ENCODE measurements at regions not wholly inside any gene's neighbourhood (a gene's known extent, or its start where the extent isn't known, plus 50 kb on each side); places are given as distances from the start of the nearest gene placed in this dataset.

DNA sequence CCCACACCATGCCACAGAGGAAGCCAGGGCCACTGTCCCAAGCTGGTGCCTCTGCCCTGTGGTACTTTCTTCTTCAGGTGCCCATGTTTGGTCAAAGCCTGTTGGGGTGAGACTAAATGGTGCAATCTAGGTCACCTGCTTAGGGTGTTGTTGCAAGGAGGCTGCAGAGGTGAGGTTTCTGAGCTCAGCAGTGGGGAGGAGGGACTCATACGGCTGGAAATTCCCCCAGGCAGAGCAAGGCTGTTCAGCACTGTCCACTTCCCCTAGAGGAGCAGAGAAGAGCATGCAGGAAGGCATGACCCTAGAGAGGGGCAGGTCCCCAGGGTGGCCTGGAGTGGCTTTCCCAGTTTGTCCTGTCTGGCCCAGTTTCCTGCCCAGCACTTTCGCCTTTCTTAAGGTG is 211.0 kb downstream of the HAUS1 start:
- DNase-seq = no peak
- intact Hi-C loops (cut with DNase I) = no loop called here

DNA sequence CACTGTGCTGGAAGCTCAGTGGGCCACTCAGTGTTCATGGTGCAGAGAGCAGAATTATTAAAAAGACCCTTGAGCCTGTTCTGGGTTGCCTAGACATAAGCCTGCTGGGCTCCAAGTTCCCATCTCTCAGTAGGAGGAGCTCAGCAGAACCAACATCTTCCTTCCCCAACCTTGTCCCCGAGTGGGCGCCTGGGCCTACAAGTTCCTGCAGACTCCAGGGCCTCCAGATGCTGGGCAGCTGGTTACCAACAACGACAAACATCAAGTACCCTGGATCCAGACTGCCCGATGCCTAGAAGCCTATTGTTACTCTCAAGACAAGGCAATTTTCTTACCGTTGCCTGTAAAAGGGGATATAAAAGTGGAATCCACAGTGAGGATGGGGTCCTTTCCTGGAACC is 214.2 kb downstream of the HAUS1 start:
- DNase-seq = no peak
- intact Hi-C loops (cut with DNase I) = no loop called here

DNA sequence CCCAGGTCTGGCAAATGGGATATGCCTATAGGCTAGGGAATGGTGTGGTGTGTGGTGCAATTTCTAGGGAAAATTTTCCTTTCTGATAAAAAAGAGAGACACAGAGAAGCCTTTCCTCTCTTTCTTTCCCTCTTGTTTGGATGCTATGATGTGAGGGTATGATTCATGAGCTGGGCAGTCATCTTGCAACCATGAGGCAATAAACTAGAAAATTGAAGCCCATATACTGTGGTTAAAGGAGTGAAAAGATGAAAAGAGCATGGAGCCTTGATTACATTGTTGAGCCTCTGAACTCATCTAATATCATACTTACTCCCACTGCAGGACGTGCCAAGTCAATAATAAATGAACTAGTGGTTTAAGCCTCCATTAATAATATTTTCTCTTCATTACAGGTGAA is 215.6 kb downstream of the HAUS1 start:
- DNase-seq = no peak
- intact Hi-C loops (cut with DNase I) = no loop called here

DNA sequence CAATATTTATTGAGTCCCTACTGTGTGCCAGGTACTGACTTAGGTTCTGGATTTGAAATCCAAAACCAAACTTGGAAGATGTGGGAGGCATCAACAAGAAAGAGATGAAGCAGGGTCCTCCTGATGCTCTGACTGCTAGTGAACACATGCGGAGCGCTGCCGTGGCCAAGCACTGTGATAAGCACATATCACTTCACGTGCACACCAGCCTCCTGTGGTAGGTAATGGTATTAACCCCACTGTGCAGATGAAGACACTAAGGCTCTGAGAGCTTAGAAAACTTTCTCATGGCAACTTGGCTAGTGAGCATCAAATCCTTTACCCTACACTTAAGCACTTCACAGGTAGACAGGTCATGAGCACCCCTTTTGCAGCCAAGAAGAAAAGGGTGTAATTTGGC is 216.1 kb downstream of the HAUS1 start:
- intact Hi-C loops (cut with DNase I) = no loop called here
- DNase-seq = no peak

DNA sequence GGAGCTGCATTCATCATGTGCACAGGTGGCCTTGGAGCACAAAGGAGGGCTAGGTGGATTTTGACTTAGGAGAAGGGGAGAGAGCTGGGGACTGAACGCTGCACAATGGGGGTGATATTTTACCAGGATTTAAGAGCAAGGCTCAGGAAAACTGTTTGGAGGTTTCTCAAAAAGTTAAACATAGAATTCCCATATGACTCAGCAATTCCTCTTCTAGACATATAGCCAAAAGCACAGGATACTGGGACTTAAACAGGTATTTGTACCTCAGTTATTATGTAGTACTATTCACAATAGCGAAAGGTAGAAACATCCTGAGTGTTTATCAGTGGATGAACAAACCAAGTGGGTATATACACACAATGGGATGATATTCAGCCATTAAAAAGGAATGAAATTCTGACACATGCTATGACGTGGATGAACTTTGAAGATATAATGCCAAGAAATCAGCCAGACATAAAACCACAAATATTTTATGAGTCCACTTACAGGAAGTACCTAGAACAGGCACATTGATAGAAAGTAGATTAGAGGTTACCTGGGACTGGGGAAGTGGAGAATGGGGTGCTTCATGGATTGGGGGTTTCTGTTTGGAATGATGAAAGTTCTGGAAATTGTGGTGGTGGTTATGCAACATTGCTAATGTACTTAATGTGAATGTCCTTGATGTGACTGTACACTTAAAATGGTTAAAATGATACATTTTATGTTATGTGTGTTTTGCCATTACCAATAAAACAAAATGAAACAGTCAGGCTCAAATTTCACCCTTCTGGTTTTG is 216.9 kb downstream of the HAUS1 start:
- intact Hi-C loops (cut with DNase I) = no loop called here
- DNase-seq = no peak

DNA sequence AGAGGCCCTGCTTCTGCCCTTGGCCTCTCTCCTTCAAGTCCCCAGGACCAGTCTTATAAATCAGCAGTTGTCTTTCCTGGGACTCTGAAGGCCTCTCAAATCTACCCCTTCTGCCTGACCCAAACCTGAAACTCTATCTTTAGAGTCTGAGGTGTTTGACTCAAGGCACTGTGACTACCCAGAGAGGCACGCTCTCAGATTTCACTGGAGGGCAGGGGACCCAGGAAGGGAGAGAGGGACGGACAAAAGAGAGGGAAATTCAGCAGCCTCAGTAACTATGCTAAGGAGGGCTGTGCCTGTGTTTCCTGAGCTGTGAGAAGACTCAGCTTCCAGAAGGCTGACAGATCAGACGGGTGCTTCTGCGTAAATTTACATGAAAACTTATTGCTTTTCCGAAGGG is 217.8 kb downstream of the HAUS1 start:
- no peak for DNase-seq
- intact Hi-C loops (cut with DNase I) = no loop called here

DNA sequence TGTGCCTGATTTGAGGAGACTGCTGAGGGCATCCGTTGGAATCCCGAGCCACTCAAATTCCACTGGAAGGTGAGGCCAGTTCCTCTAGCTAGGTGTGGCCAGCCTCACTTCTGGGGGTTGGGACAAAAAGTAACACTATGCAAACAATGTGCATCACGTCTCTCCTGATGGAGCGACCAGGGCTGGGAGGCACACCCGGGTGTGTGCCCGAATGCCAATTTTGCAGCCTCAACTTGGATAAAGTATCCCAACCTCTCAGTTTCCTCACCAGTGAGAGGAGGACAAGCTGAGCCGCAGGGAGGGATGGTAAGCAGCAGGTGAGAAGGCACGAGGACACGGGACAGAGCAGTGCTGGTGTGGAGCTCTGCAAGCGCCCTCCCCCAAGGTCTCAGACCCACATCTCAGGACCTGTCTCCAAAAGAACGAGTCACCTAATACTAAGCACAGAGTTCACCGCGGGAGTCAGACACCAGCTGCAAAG is 218.3 kb downstream of the HAUS1 start:
- intact Hi-C loops (cut with DNase I) = no loop called here
- DNase-seq = no peak

DNA sequence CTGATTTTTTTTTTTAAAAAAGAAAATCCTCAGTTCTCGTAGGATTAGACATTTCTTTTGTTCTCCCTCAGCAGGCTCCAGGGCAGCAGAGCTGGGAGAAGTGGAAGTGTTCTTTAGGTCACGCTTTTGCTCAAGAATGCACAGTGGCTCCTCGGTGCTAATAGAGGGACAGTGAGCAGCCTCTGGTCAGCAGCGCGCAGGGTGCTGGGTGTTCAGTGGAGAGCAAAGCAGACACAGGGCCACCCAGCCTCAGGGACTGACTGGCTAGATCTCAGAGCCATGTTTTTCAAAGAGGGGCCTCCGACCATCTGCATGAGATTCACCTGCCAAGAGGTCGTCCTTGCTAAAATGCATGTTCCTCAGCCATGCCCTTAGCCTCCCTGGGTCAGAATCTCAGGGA is 218.8 kb downstream of the HAUS1 start:
- intact Hi-C loops (cut with DNase I) = no loop called here
- DNase-seq = no peak

DNA sequence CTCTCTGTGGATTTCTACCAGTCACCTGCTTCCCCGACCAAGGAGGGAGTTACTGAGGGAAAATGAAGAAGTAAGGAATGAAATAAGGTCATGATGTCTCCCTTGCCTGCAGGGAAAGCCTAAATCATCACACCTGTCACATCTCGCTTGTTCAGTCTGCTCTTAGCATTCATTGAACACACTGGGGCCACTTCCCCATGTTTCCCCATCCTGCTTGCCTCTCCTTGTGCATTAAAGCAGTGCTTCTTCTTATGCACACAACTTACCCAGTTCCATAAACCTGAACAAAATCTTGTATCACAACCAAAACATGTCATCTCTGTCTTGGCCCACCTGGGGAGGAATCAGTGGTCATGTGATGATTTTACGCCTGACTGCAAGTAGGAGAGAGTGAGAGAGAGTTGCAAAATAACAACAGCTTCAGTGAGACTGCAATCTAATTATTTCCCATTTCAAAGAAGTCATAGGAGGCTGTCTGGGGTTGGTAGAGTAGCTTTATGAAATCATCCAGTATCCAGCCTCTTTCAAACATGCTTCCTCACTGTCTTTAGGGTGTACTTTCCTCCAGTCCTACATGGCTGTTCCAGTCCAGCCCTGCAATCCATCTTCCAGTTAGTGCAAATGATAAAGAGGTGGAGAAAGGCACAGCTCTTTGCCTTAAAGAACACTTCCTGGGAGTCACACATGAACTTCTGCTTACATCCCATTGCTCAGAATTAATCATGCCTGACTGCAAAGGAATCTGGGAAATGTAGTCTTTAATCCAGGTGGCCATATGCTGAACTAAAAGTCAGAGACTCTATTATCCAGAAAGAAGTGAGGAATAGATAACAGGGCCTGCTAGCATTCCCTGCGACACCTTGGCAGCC is 220.1 kb downstream of the HAUS1 start:
- intact Hi-C loops (cut with DNase I) = no loop called here
- DNase-seq = no peak

DNA sequence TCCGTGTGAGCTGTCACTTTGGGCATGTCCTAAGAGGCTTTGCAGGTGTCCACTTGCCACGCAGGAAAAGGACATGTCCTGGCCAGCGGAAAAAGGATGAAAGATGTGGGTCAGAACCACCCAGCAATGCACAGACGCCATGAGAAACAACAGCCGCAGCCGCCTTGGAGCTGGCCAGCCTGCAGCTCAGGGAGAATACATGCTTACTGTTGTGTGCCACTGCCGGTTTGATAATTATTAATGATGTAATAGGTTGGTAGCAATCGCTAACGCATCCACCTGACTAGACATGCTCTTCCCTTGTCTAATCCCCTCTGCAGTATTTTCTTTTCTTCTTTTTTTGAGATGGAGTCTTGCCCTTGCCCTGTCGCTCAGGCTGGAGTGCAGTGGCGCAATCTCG is 221.7 kb downstream of the HAUS1 start:
- DNase-seq = no peak
- intact Hi-C loops (cut with DNase I) = no loop called here

DNA sequence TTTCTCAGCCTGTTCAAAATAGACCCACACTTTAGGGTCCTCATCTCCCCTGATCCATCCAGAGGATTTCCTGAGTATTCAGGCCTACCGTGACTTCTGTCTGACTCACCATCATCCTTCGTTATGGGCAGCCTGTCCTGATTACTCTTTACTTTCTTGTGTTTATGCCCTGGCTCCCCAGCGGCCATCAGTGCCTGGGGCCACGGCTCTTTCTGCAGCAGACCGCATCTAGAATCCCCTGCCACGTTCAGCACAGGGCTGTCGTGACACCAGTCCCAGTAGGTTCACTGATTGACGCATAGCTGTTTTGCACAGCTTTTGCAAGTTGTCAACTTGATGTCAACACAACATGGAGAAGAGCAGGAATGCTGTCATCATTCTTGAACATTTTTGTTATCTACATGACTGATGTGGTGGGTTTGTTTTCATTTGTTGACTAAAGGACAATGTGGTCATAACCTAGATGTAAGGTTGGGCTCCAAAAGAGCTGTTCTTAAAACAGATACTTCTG is 225.6 kb downstream of the HAUS1 start:
- intact Hi-C loops (cut with DNase I) = no loop called here
- no peak for DNase-seq

DNA sequence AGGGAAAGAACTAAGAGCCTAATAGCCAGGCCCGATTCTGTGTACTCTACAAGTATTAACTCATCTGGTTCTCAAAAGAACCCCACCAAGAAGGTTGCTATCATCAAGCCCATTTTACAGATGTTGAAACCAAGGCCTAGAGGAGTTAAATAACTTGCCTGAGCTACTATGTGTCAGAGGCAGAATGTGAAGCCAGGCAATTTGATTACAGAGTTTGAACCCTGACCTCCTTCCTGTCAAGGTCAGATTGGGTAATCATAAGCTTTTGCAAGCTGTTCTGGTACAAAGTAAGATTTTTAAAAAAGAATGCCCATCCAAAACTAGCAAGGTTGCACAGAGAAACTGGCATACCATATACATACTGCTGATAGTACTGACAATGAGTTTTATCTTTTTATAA is 227.1 kb downstream of the HAUS1 start:
- intact Hi-C loops (cut with DNase I) = no loop called here
- DNase-seq = no peak

DNA sequence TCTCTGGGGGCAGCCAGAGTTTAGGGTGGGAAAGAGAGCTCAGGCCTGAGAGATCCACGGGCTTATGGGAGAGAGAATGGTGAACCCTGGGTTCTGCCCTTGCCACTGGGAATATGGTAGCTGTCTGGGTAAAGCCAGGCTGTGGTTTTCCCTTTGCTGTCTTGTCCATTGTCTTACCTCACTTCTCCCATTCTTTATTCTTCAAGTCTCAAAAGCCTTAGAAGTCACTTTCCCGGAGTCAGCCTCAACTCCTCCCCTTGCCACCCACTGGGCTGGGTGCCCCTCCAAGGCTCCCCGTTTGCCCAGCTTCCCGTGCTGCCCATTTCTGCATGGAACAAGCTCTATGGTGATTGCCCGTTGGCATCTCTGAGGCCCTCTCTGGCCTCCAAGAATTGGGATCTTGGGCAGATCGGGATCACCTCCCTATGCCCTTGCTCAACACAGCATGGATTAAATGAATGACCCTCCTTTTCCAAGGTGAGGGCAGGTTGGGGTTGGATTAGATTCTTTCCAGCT is 228.2 kb downstream of the HAUS1 start:
- no peak for DNase-seq
- intact Hi-C loops (cut with DNase I) = no loop called here

DNA sequence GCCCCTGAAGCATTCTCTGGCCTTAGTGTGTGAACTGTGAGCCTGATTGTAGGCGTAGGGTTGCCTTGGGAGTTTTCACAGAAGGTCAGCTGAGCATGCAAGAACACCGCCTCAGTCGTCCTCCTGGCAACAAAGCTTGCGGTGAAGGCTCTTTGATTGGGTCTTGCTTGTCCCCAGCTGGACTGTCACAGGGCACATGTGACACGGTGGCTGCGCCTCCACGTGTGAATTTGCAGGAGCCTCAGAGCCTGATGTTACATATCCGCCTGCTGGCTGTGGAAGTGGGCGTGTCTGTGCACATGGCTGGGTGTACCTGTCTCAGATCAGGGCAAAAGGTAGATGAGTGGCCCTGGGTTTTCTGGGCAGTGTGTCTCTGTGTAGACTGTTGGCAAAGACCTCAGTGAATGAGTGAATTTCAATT is 228.7 kb downstream of the HAUS1 start:
- intact Hi-C loops (cut with DNase I) = no loop called here

DNA sequence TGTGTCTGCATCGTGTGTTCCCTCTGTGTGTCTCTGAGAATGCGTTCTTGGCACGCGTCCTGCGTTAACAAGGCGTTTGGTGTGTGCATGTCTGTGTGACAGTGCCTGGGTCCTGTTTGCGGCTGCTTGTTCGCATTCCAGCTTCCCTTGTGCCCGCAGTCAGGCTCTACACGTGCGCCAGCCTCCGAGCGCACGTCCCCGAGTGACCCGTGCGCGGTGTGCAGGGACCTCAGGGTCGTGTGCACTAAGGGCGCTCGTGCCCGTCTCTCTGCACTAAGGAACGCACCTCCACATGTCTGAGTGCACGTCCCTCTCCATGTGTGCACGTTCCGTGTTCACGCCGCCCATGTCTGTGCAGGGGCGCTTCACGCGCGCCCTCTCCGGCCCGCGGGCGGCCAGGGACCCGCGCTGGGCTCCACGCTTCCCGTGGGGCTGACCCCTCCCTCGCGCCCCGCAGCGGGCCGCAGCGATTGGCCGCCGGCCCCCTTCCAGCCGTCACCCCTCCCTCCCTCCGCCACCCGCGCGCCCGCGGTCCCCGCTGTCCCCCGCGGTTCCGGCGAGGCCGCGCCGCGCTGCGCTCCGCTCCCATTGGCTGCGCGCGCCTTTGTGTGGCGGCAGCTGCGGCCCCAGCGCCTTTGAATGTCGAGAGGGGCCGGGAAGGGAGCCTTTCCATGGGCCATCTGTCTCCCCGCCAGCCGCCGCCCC is 229.4 kb downstream of the HAUS1 start:
- peak; percentile 33 to 95 (median 55) for DNase-seq
- intact Hi-C loops (cut with DNase I) = no loop called here

More for the DNA sequence above, 228.7 kb downstream of the HAUS1 start:
- DNase-seq = peak in 8 of 10 donors; percentile 26 to 92 (median 69)

DNA sequence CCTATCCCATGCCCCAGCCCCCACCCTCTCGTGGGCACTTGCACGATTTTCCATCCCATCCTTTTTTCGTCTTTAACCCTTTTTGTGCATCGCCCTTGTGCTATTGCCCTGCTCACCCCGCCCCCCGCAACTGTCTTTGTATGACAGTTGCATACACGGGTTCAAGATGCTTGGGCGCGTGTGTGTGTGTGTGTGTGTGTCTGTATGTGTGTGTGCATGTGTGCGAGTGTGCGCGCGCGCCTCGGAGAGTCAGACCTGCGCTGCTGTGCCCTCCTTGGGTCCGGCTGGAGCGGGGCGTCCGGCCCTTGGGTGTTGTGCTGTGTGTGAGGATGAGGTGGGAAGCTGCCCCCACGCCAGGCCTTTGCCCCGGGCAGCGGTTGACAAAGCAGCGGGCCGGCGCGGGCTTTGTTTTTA is 230.7 kb downstream of the HAUS1 start:
- intact Hi-C loops (cut with DNase I) = no loop called here

DNA sequence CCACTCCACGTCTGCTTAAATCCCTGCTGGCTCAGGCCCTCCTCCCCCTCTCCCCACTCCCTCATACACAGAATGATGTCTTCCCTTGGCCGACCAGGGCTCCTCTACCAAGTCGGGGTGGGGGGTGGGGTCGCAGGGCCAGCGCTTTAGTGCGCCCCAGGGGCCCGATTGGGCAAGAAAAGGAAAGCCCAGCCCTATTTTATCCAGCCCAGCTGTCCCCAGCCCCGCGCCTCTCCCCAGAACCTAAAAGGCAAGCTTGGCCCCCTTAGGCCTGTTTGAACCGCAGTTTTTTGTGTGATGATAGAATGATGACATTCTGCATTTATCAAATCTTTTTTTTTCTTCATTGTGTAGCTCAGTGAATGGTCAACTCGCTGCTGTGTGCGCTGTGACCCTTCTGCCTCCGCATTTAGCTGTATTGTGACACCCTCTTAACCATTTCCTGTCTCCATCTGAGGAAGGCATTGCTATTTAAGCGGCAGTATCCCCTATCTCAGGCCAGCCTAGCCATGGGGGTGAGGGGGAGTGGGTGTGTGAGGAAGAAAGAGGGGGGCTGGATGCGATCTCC is 231.4 kb downstream of the HAUS1 start:
- peak in 1 of 10 donors; percentile 66 for DNase-seq
- intact Hi-C loops (cut with DNase I) = no loop called here

More for the DNA sequence above, 230.7 kb downstream of the HAUS1 start:
- DNase-seq = peak in 7 of 10 donors; percentile 17 to 91 (median 44)

DNA sequence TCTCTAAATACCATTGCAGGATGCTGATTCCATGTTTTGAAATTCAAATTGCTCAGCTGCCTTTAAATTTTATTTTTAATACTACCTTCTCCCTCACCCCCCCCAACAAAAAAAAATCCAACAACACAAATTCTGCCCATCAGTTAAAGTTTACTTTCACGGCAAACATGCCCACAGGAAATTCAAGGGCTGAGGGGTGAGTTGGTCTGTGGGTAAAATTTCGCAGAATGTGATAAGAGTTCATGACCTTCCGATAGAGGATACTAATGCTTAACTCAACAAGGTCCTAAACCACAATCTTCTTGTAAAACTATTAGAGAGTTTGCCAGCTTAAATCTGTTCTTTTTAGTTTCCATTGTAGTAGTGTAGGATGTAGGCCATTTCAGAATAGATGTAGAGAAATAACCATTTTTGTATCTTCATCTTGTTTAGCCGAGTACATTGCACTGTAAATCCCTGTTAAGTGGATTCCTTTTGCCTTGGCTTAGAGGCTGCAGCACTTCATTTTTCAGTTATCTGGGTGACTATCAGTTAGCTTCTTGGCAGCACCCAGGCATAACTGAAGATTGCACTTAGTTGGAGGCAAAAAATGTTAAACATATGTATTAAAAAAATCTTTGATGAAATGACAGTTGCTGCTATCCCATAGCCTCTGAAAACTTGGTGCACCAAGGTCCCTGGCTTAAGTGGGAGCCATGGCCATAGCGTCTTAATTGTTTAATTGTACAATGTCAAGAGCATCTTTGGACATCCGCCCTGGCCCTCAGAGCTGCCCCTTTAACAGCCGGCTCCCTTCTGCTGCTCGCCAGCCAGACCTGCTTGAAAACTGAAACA is 232.3 kb downstream of the HAUS1 start:
- intact Hi-C loops (cut with DNase I) = no loop called here
- no peak for DNase-seq

DNA sequence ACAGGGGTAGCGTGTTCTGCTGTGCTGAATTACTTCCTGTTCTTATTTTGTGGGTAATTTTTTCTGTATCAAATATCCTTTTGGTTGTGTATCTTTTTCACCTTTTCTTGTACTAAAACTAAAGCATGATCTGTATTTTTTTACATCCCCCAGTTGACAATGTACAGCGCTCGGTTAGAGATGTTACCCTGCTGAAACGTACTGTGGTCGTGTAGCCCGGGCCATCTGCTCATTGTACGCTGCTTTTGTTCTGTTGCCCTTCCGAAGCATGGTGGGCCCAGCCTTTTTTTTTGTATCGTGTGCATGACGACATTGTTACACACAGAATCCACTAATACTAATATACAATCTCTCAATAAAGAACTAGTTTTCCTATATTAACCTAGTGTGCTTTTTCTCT is 233.1 kb downstream of the HAUS1 start:
- intact Hi-C loops (cut with DNase I) = no loop called here
- DNase-seq = peak in 1 of 10 donors; percentile 43

Measured in posterior cingulate gyrus (tissue), 11 donors.